Activated CD4-positive, CD25-positive, alpha-beta regulatory T cell treated with anti-CD3 and anti-CD28 coated beads, Interleukin-2, amount 50 U/mL, for 72 hours (primary cell): ENCODE measurements at regions not wholly inside any gene's neighbourhood (a gene's known extent, or its start where the extent isn't known, plus 50 kb on each side); places are given as distances from the start of the nearest gene placed in this dataset.
"Not testable (repeated sequence)": the region's sequence is repeated elsewhere in the genome, so short reads cannot be mapped to it uniquely, and the experiment has no call there.

Experiments used
- DNase-seq: peaks from one replicate; pipeline ENCODE4 v3.0.0; 2021

- not testable (repeated sequence) for DNase-seq
Measured at GRCh38 chr9:62877987-62878386, 1688.2 kb downstream of the SPATA31A7 start.

GRCh38 chr9:62880453-62880852 lies 1690.6 kb downstream of the SPATA31A7 start:
- not testable (repeated sequence) for DNase-seq

- not testable (repeated sequence) for DNase-seq
Measured at GRCh38 chr9:62880971-62881370, 1691.1 kb downstream of the SPATA31A7 start.

GRCh38 chr9:62881811-62882210 lies 1692.0 kb downstream of the SPATA31A7 start:
- DNase-seq, result not testable (repeated sequence)

GRCh38 chr9:62882717-62883116 lies 1692.9 kb downstream of the SPATA31A7 start:
- not testable (repeated sequence) for DNase-seq

GRCh38 chr9:62896692-62897091 lies 1706.9 kb downstream of the SPATA31A7 start:
- not testable (repeated sequence) for DNase-seq

GRCh38 chr9:62897411-62898225 lies 1707.8 kb downstream of the SPATA31A7 start:
- peak; percentile 58 for DNase-seq

GRCh38 chr9:62899666-62900065 lies 1709.8 kb downstream of the SPATA31A7 start:
- not testable (repeated sequence) for DNase-seq

GRCh38 chr9:62904061-62904460 lies 1714.2 kb downstream of the SPATA31A7 start:
- not testable (repeated sequence) for DNase-seq

GRCh38 chr9:62905722-62906121 lies 1715.9 kb downstream of the SPATA31A7 start:
- not testable (repeated sequence) for DNase-seq

- not testable (repeated sequence) for DNase-seq
Measured at GRCh38 chr9:62907866-62908265, 1718.0 kb downstream of the SPATA31A7 start.

- not testable (repeated sequence) for DNase-seq
Measured at GRCh38 chr9:62908271-62908670, 1718.4 kb downstream of the SPATA31A7 start.

GRCh38 chr9:62909447-62909846 lies 1719.6 kb downstream of the SPATA31A7 start:
- DNase-seq, result not testable (repeated sequence)

- DNase-seq, result not testable (repeated sequence)
Measured at GRCh38 chr9:62912278-62912677, 1722.4 kb downstream of the SPATA31A7 start.

GRCh38 chr9:62915168-62915567 lies 1725.3 kb downstream of the SPATA31A7 start:
- not testable (repeated sequence) for DNase-seq

- not testable (repeated sequence) for DNase-seq
Measured at GRCh38 chr9:62915661-62916060, 1725.8 kb downstream of the SPATA31A7 start.

GRCh38 chr9:62918648-62919385 lies 1729.0 kb downstream of the SPATA31A7 start:
- DNase-seq, result not testable (repeated sequence)

- DNase-seq, result not testable (repeated sequence)
Measured at GRCh38 chr9:62931484-62931883, 1741.6 kb downstream of the SPATA31A7 start.

- DNase-seq, result not testable (repeated sequence)
Measured at GRCh38 chr9:62952840-62953239, 1763.0 kb downstream of the SPATA31A7 start.
